Erythroblast (primary cell): ENCODE measurements at regions not wholly inside any gene's neighbourhood (a gene's known extent, or its start where the extent isn't known, plus 50 kb on each side); places are given as distances from the start of the nearest gene placed in this dataset.

Experiments used
- GATA1 ChIP-seq: IDR thresholded peaks from 2 replicates; pipeline ENCODE4 v1.6.1; 2011; ENCODE audit warnings: low read depth, mild to moderate bottlenecking, control low read depth, low read length, moderate library complexity
- POLR2A ChIP-seq: IDR thresholded peaks from 2 replicates; pipeline ENCODE4 v1.6.1; 2011; ENCODE audit warnings: mild to moderate bottlenecking, low read length

DNA sequence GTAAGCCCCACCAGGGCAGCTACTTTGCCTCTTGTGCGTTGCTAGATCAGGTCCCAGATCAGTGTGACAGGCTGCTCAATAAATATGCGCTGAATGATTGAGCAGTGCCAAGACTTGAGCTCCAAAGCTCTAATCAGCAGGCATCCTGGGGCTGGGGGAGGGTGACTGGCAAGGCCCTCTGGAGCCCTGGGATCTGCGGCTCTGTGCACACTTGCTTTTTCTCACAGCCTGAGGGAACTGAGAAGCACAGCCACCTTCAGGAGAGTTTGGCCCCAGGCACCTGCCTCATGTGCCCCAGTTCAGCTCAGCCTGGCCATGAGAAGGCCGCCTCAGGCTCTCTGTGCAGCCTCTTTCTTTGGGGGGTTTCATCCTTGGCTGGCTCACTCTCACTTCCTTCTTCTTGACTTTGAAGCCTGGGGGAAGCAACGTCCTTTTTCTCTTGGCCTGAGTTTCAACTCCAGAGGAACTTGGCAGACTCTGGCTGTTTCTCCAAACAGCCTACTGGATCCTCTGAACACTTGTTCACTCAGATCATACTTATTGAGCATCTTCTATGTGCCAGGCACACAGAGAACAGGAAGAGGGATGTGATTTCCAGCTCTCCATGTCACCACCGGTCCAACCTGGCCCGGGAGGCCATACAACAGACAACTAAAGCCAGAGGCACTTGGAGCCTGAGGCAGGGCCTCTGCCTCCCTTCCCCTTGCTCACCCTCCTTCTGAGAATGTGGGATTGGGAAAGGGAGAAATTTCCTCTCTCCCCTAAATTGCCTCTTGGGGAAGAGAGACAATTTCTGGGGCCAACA, 114.0 kb downstream of the VEGFA start:
- TF ChIP-seq POLR2A = no peak
- no peak for TF ChIP-seq GATA1
